GM13977 (cell line): ENCODE measurements at regions not wholly inside any gene's neighbourhood (a gene's known extent, or its start where the extent isn't known, plus 50 kb on each side); places are given as distances from the start of the nearest gene placed in this dataset.
"Not testable (repeated sequence)": the region's sequence is repeated elsewhere in the genome, so short reads cannot be mapped to it uniquely, and the experiment has no call there.

Source experiments
- DNase-seq: peaks from one replicate; pipeline ENCODE4 v3.0.0; 2012; ENCODE audit warnings: low spot score
- CTCF ChIP-seq: IDR thresholded peaks from 2 replicates; pipeline ENCODE4 v1.5.1; 2012; ENCODE audit warnings: mild to moderate bottlenecking, control low read depth; ENCODE audit not compliant: insufficient read depth; ENCODE audit errors: extremely low read depth, missing control alignments
- in situ Hi-C: fragments of 300-500 bp; cut with MboI; formaldehyde crosslinking; loops from one replicate; pipeline ENCODE4 v1.12.0; 2022; ENCODE audit warnings: low sequenced_read_pairs, low pct_unique_long_range_greater_than_20kb, mixed read lengths, inconsistent platforms; ENCODE audit not compliant: unreplicated experiment

- in situ Hi-C loops, result no loop called here
- no peak for DNase-seq
- no peak for TF ChIP-seq CTCF
Measured at GRCh38 chr9:110093871-110094270, 114.1 kb downstream of the C9orf152 start.

GRCh38 chr9:110095161-110095595 is 112.8 kb downstream of the C9orf152 start:
- no peak for DNase-seq
- in situ Hi-C loops, result no loop called here

GRCh38 chr9:110095776-110096175 is 112.2 kb downstream of the C9orf152 start:
- DNase-seq, result no peak
- in situ Hi-C loops, result no loop called here
- TF ChIP-seq CTCF, result no peak

More at GRCh38 chr9:110095161-110095595, 112.8 kb downstream of the C9orf152 start:
- TF ChIP-seq CTCF, result no peak

- in situ Hi-C loops, DNase-seq: not testable (repeated sequence)
Measured at GRCh38 chr9:110096674-110097073, 111.3 kb downstream of the C9orf152 start.

- TF ChIP-seq CTCF, result no peak
- DNase-seq, result no peak
- in situ Hi-C loops, result no loop called here
Measured at GRCh38 chr9:110099236-110100095, 108.5 kb downstream of the C9orf152 start.

- peak; percentile 66 for DNase-seq
- in situ Hi-C loops, result no loop called here
- TF ChIP-seq CTCF, result no peak
Measured at GRCh38 chr9:110101531-110102161, 106.3 kb downstream of the C9orf152 start.

GRCh38 chr9:110103257-110103656 is 104.7 kb downstream of the C9orf152 start:
- in situ Hi-C loops, result no loop called here
- DNase-seq, result no peak
- no peak for TF ChIP-seq CTCF
